ENCODE measurements at regions not wholly inside any gene's neighbourhood (a gene's known extent, or its start where the extent isn't known, plus 50 kb on each side); places are given as distances from the start of the nearest gene placed in this dataset.

GRCh38 chr11:92528001-92528400, 303.4 kb downstream of the FAT3 start (continued):
- no peak for TF ChIP-seq NFIC (IDR thresholded peaks at IDR 0.05; ENCODE audit: borderline replicate concordance)
- TF ChIP-seq IRF3 (IDR thresholded peaks at IDR 0.05; ENCODE audit: low read depth, low read length): no peak

GRCh38 chr11:92531065-92531739, 306.6 kb downstream of the FAT3 start:
- Histone ChIP-seq H3K9me2 (no peaks in the 10 kb centered on the region), H2AFZ (ENCODE audit: low read depth) (no peak overlapping the region), H3K4me2 (no peak overlapping the region), H3K9me3 (no peaks in the 10 kb centered on the region), H3K79me2 (ENCODE audit: insufficient read depth) (no peaks in the 10 kb centered on the region), H3K4me1 (ENCODE audit: control insufficient read depth in 1 of 2, insufficient read depth in 2 of 2, low read depth in 1 of 2, low read length in 1 of 2) (no peaks in the 10 kb centered on the region), H3K27ac (ENCODE audit: low read depth in 2 of 2, low read length in 1 of 2) (no peak overlapping the region), H3F3A (replicated peaks; ENCODE audit: insufficient read depth) (no peaks in the 10 kb centered on the region), H3K4me3 (ENCODE audit: low read depth in 2 of 2, low read length in 1 of 2) (no peak overlapping the region), H3K36me3 (replicated peaks in 1 of 2; ENCODE audit: control insufficient read depth in 1 of 2, insufficient read depth in 2 of 2, low read length in 1 of 2) (no peaks in the 10 kb centered on the region), H3K9ac (no peak overlapping the region), H3K27me3 (ENCODE audit: insufficient read depth) (no peaks in the 10 kb centered on the region), H4K20me1 (ENCODE audit: insufficient read depth) (no peaks in the 10 kb centered on the region)
- DNase-seq: no peak
- CTCF ChIA-PET: no interaction called here
- POLR2A ChIA-PET: no interaction called here
- 80% methylated on average over 7 of the region's 7 CpGs for WGBS (ENCODE audit: low lambda C conversion rate)
- no peak for TF ChIP-seq TEAD4 (IDR thresholded peaks at IDR 0.05; ENCODE audit: borderline replicate concordance, insufficient read depth)
- TF ChIP-seq EP300 (IDR thresholded peaks at IDR 0.05; ENCODE audit: borderline replicate concordance in 1 of 2, low read depth in 1 of 2, low read length in 1 of 2): no peak

- Histone ChIP-seq H3K4me1 (ENCODE audit: control insufficient read depth in 1 of 2, insufficient read depth in 2 of 2, low read depth in 1 of 2, low read length in 1 of 2) (no peaks in the 10 kb centered on the region), H3K9me3 (no peaks in the 10 kb centered on the region), H3K27ac (ENCODE audit: low read depth in 2 of 2, low read length in 1 of 2) (no peak overlapping the region), H3F3A (replicated peaks; ENCODE audit: insufficient read depth) (no peaks in the 10 kb centered on the region), H3K36me3 (replicated peaks in 1 of 2; ENCODE audit: control insufficient read depth in 1 of 2, insufficient read depth in 2 of 2, low read length in 1 of 2) (no peaks in the 10 kb centered on the region), H3K4me2 (no peak overlapping the region), H3K27me3 (ENCODE audit: insufficient read depth) (no peaks in the 10 kb centered on the region), H3K4me3 (ENCODE audit: low read depth in 2 of 2, low read length in 1 of 2) (no peak overlapping the region), H4K20me1 (ENCODE audit: insufficient read depth) (no peaks in the 10 kb centered on the region), H3K79me2 (ENCODE audit: insufficient read depth) (no peaks in the 10 kb centered on the region), H3K9me2 (no peaks in the 10 kb centered on the region), H3K9ac (no peak overlapping the region), H2AFZ (ENCODE audit: low read depth) (no peak overlapping the region)
- no peak for TF ChIP-seq RAD21 (IDR thresholded peaks at IDR 0.05; ENCODE audit: low read length)
- no peak for TF ChIP-seq FOXJ3 (CRISPR knock-in tag; IDR thresholded peaks at IDR 0.05)
- TF ChIP-seq JUND (IDR thresholded peaks at IDR 0.05): no peak
- TF ChIP-seq TEAD4 (IDR thresholded peaks at IDR 0.05; ENCODE audit: borderline replicate concordance, insufficient read depth): no peak
- TF ChIP-seq PBX3 (IDR thresholded peaks at IDR 0.05): no peak
- no peak for TF ChIP-seq EZH2phosphoT487 (IDR thresholded peaks at IDR 0.05; ENCODE audit: borderline replicate concordance, low read depth)
- TF ChIP-seq IRF3 (IDR thresholded peaks at IDR 0.05; ENCODE audit: low read depth, low read length): no peak
- TF ChIP-seq NFIC (IDR thresholded peaks at IDR 0.05; ENCODE audit: borderline replicate concordance): no peak
- POLR2A ChIA-PET: no interaction called here
- CTCF ChIA-PET: interaction anchor here (0.8 to 1.4 kb wide), 2 partner anchors 134 to 353 kb away, joined by 3 read pairs; no protein-coding TSS in a partner anchor
- no peak for DNase-seq
- WGBS (ENCODE audit: low lambda C conversion rate): 64% methylated on average over 3 of the region's 3 CpGs
Measured at GRCh38 chr11:92533657-92534335, 309.2 kb downstream of the FAT3 start.

Data from SK-N-SH (cell line).